ENCODE measurements at regions not wholly inside any gene's neighbourhood (a gene's known extent, or its start where the extent isn't known, plus 50 kb on each side); places are given as distances from the start of the nearest gene placed in this dataset.

GRCh38 chr2:6618201-6618600 lies 247.5 kb downstream of the CMPK2 start:
- TF ChIP-seq TAF1 (IDR thresholded peaks at IDR 0.05; ENCODE audit: borderline replicate concordance, insufficient read depth, low read length): no peak
- TF ChIP-seq POLR2AphosphoS5 (IDR thresholded peaks at IDR 0.05; ENCODE audit: low read depth, low read length): no peak
- TF ChIP-seq REST (IDR thresholded peaks at IDR 0.05; ENCODE audit: insufficient read depth in 1 of 2, low read depth in 2 of 2, low read length in 2 of 2): no peak

Data from PFSK-1 (cell line).